ENCODE measurements at regions not wholly inside any gene's neighbourhood (a gene's known extent, or its start where the extent isn't known, plus 50 kb on each side); places are given as distances from the start of the nearest gene placed in this dataset.

DNA sequence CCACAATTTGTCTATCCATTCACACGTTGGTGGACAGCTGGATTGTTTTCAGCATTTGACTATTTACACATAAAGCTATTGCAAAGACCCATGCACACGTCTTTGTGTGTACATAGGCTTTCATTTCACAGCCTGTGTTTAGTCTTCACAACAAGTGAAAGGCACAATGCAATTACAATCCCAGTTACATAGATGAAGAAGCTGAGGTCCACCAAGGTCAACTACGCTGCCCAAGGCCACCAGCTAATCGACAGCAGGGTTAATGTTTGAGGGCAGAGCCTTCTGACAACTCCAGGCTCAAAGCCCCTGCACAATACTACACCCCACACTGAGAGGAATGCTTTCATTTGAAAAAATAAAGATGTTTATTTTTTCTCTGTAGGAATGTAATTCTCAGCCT, 93.6 kb upstream of the CDH13 start:
- Histone ChIP-seq H3K18ac (ENCODE audit: extremely low read depth, low read length) (no peak overlapping the region), H4K8ac (ENCODE audit: extremely low read depth, insufficient read depth, low read length) (no peak overlapping the region), H3K4me1 (replicated peaks in 1 of 4; ENCODE audit: control insufficient read depth in 3 of 4, insufficient read depth in 4 of 4, low read length in 3 of 4) (no peaks in the 10 kb centered on the region), H2BK20ac (ENCODE audit: low read length) (no peak overlapping the region), H3K23me2 (ENCODE audit: low read depth, low read length) (no peaks in the 10 kb centered on the region), H2BK5ac (ENCODE audit: low read depth, low read length) (no peak overlapping the region), H2BK12ac (ENCODE audit: low read depth, low read length) (no peak overlapping the region), H3K79me1 (ENCODE audit: low read depth, low read length) (no peaks in the 10 kb centered on the region), H3K9ac (replicated peaks in 1 of 4; ENCODE audit: extremely low read depth in 1 of 4, low read depth in 3 of 4, low read length in 3 of 4) (no peak overlapping the region), H3K36me3 (ENCODE audit: control insufficient read depth in 2 of 4, insufficient read depth in 4 of 4, low read length in 3 of 4) (no peaks in the 10 kb centered on the region), H2AK5ac (ENCODE audit: low read depth, low read length) (no peak overlapping the region), H2BK120ac (replicated peaks; ENCODE audit: low read depth, low read length) (no peak overlapping the region), H3K4me3 (ENCODE audit: extremely low read depth in 1 of 4, insufficient read depth in 2 of 4, low read depth in 3 of 4, low read length in 4 of 4) (no peak overlapping the region), H3K27me3 (replicated peaks in 1 of 4; ENCODE audit: control insufficient read depth in 3 of 4, extremely low read depth in 1 of 4, insufficient read depth in 3 of 4, low read length in 3 of 4) (no peaks in the 10 kb centered on the region), H3K23ac (ENCODE audit: insufficient read length) (no peak overlapping the region), H3K4me2 (ENCODE audit: insufficient read depth in 1 of 2, low read depth in 2 of 2, low read length in 2 of 2) (no peak overlapping the region), H3K56ac (replicated peaks; ENCODE audit: insufficient read length, low read depth, low read length) (no peak overlapping the region), H4K91ac (replicated peaks; ENCODE audit: insufficient read length, low read length) (no peak overlapping the region), H2BK15ac (ENCODE audit: low read length) (no peak overlapping the region), H3K9me3 (ENCODE audit: insufficient read depth in 2 of 2, low read depth in 1 of 2, low read length in 1 of 2) (no peaks in the 10 kb centered on the region), H3K27ac (ENCODE audit: low read depth, low read length) (no peak overlapping the region), H3K79me2 (ENCODE audit: control insufficient read depth in 1 of 2, insufficient read depth in 2 of 2, low read length in 2 of 2) (no peaks in the 10 kb centered on the region), H2AFZ (ENCODE audit: low read length) (no peak overlapping the region), H3K4ac (replicated peaks; ENCODE audit: insufficient read length, low read depth, low read length) (no peak overlapping the region), H3K14ac (ENCODE audit: insufficient read length) (no peak overlapping the region), H4K5ac (ENCODE audit: insufficient read length, low read depth, low read length) (no peak overlapping the region), H4K20me1 (replicated peaks in 1 of 2; ENCODE audit: control insufficient read depth in 1 of 2, insufficient read depth in 2 of 2, low read length in 2 of 2) (no peaks in the 10 kb centered on the region)
- ChIA-PET CTCF (ENCODE audit: partially characterized antibody) (interaction anchor here (1.2 to 2.1 kb wide), 2 partner anchors 10 to 269 kb away, joined by 3 to 8 read pairs; no protein-coding TSS in a partner anchor), POLR2A (ENCODE audit: partially characterized antibody) (no interaction called here)
- DNase-seq (ENCODE audit: low read depth in 1 of 2, low spot score in 2 of 2) (no peak), FAIRE-seq (no peak)
- WGBS, 2 experiments (ENCODE audit: extremely low coverage in 1 of 2, insufficient coverage in 1 of 2, insufficient read length in 1 of 2, insufficient replicate concordance in 2 of 2, low coverage in 1 of 2, low lambda C conversion rate in 2 of 2, missing lambda C conversion rate in 1 of 2): 83% methylated on average over 4 of the region's 4 CpGs; no CpG with 5 or more reads in 1 of the 2 experiments
- TF ChIP-seq NANOG (IDR thresholded peaks at IDR 0.05; ENCODE audit: insufficient read depth, low read depth, low read length, poor library complexity, severe bottlenecking): no peak
- no peak for TF ChIP-seq HDAC2 (IDR thresholded peaks at IDR 0.05; ENCODE audit: borderline replicate concordance in 1 of 2, low read depth in 2 of 2, low read length in 2 of 2)
- TF ChIP-seq TAF1 (IDR thresholded peaks at IDR 0.05; ENCODE audit: low read depth, low read length): no peak
- no peak for TF ChIP-seq SIRT6 (IDR thresholded peaks at IDR 0.05; ENCODE audit: low read length)
- TF ChIP-seq GTF2F1 (IDR thresholded peaks at IDR 0.05; ENCODE audit: borderline replicate concordance, low read depth, low read length): no peak
- TF ChIP-seq RNF2 (IDR thresholded peaks at IDR 0.05; ENCODE audit: borderline replicate concordance, low read depth, low read length, missing control alignments, poor library complexity, severe bottlenecking): no peak
- no peak for TF ChIP-seq EZH2 (IDR thresholded peaks at IDR 0.05; ENCODE audit: low read depth, low read length, severe bottlenecking)
- TF ChIP-seq MAFK (IDR thresholded peaks at IDR 0.05; ENCODE audit: low read depth, low read length): no peak
- TF ChIP-seq RAD21 (IDR thresholded peaks at IDR 0.05 in 1 of 2, conservative IDR thresholded peaks at IDR 0.05 in 1 of 2; ENCODE audit: low read depth in 2 of 2, low read length in 2 of 2): no peak
- TF ChIP-seq SP4 (IDR thresholded peaks at IDR 0.05; ENCODE audit: low read length): no peak
- TF ChIP-seq RXRA (IDR thresholded peaks at IDR 0.05; ENCODE audit: insufficient read depth, low read depth, low read length): no peak
- TF ChIP-seq GABPA (IDR thresholded peaks at IDR 0.05; ENCODE audit: borderline replicate concordance, insufficient read depth, low read length): no peak
- TF ChIP-seq, protein P1, sequence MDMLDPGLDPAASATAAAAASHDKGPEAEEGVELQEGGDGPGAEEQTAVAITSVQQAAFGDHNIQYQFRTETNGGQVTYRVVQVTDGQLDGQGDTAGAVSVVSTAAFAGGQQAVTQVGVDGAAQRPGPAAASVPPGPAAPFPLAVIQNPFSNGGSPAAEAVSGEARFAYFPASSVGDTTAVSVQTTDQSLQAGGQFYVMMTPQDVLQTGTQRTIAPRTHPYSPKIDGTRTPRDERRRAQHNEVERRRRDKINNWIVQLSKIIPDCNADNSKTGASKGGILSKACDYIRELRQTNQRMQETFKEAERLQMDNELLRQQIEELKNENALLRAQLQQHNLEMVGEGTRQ (IDR thresholded peaks at IDR 0.05; ENCODE audit: low read length): no peak

Data from H1 (cell line).